Fibroblast of pulmonary artery (primary cell): ENCODE measurements at regions not wholly inside any gene's neighbourhood (a gene's known extent, or its start where the extent isn't known, plus 50 kb on each side); places are given as distances from the start of the nearest gene placed in this dataset.

ENCODE experiments used
- DNase-seq: peaks from one replicate; pipeline ENCODE4 v3.0.0-alpha.2; 2010; ENCODE audit warnings: low read depth
- H3K4me3 ChIP-seq: replicated peaks from 2 replicates; pipeline ENCODE4 v1.5.1; 2011; ENCODE audit warnings: low read depth, mild to moderate bottlenecking, control low read depth, low read length, moderate library complexity
- CTCF ChIP-seq: IDR thresholded peaks from 2 replicates; pipeline ENCODE4 v1.5.1; 2011; ENCODE audit warnings: mild to moderate bottlenecking, control low read depth, low read length, inconsistent platforms; ENCODE audit errors: missing control alignments

- H3K4me3 ChIP-seq: no peak overlapping the region
- no peak for DNase-seq
- TF ChIP-seq CTCF: no peak
Observed at GRCh38 chr4:71230271-71231128, 108.3 kb upstream of the SLC4A4 start.

- TF ChIP-seq CTCF: no peak
- H3K4me3 ChIP-seq: no peak overlapping the region
- peak; percentile 30 for DNase-seq
Observed at GRCh38 chr4:71231129-71232055, 107.4 kb upstream of the SLC4A4 start.

GRCh38 chr4:71232056-71232430 is 106.8 kb upstream of the SLC4A4 start:
- TF ChIP-seq CTCF: no peak
- no peak overlapping the region for H3K4me3 ChIP-seq
- DNase-seq: no peak

GRCh38 chr4:71232846-71233245 is 106.0 kb upstream of the SLC4A4 start:
- H3K4me3 ChIP-seq: no peak overlapping the region
- DNase-seq: no peak
- TF ChIP-seq CTCF: no peak

GRCh38 chr4:71235311-71236201 is 103.3 kb upstream of the SLC4A4 start:
- TF ChIP-seq CTCF: no peak
- DNase-seq: no peak
- H3K4me3 ChIP-seq: no peak overlapping the region

GRCh38 chr4:71236226-71236625 is 102.6 kb upstream of the SLC4A4 start:
- H3K4me3 ChIP-seq: no peak overlapping the region
- DNase-seq: no peak
- TF ChIP-seq CTCF: no peak
